ENCODE measurements at regions not wholly inside any gene's neighbourhood (a gene's known extent, or its start where the extent isn't known, plus 50 kb on each side); places are given as distances from the start of the nearest gene placed in this dataset.

DNA sequence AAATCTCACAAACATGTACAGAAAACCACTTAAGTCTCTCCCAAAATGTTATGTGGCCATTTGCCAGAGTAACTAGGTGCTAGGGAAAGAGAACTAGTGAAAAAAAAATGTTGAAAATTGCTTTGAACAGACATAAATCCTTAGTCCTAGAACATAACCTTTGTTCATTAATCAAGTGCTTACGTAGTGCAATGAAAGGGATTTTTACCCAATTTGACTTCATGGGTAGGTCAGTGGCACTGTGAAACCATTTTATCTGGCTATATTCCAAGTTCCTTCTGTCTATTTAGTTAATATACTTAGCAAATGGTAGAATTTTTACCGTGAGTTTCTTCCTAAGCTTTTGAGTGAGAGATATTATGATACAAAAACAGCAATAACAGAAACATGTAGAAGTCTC, 209.4 kb downstream of the DIPK2A start:
- FAIRE-seq (no peak), DNase-seq (ENCODE audit: insufficient read length, low spot score) (no peak)
- TF ChIP-seq POLR2A (IDR thresholded peaks at IDR 0.05; ENCODE audit: low read depth, low read length), result no peak
- TF ChIP-seq POU2F2 (IDR thresholded peaks at IDR 0.05; ENCODE audit: low read depth, low read length), result no peak
- no peak for TF ChIP-seq POLR2AphosphoS5 (IDR thresholded peaks at IDR 0.05; ENCODE audit: low read depth, low read length)
- no peak for TF ChIP-seq PAX5 (IDR thresholded peaks at IDR 0.05; ENCODE audit: insufficient read depth, low read length, severe bottlenecking)
- no peak for TF ChIP-seq TAF1 (IDR thresholded peaks at IDR 0.05; ENCODE audit: low read depth, low read length)
- no peak for TF ChIP-seq SPI1 (IDR thresholded peaks at IDR 0.05; ENCODE audit: low read depth, low read length)

- no peak for TF ChIP-seq POLR2AphosphoS5 (IDR thresholded peaks at IDR 0.05; ENCODE audit: low read depth, low read length)
- TF ChIP-seq TAF1 (IDR thresholded peaks at IDR 0.05; ENCODE audit: low read depth, low read length), result no peak
- TF ChIP-seq PAX5 (IDR thresholded peaks at IDR 0.05; ENCODE audit: insufficient read depth, low read length, severe bottlenecking), result no peak
- no peak for TF ChIP-seq POU2F2 (IDR thresholded peaks at IDR 0.05; ENCODE audit: low read depth, low read length)
- TF ChIP-seq POLR2A (IDR thresholded peaks at IDR 0.05; ENCODE audit: low read depth, low read length), result no peak
- no peak for TF ChIP-seq SPI1 (IDR thresholded peaks at IDR 0.05; ENCODE audit: low read depth, low read length)
- FAIRE-seq, result no peak
- no peak for DNase-seq (ENCODE audit: insufficient read length, low spot score)
Measured at GRCh38 chr3:144182501-144182900, 210.9 kb downstream of the DIPK2A start.

GRCh38 chr3:144185276-144185675, 213.7 kb downstream of the DIPK2A start:
- DNase-seq (ENCODE audit: insufficient read length, low spot score) (no peak), FAIRE-seq (no peak)
- TF ChIP-seq SPI1 (IDR thresholded peaks at IDR 0.05; ENCODE audit: low read depth, low read length) (no peak), PAX5 (IDR thresholded peaks at IDR 0.05; ENCODE audit: insufficient read depth, low read length, severe bottlenecking) (no peak), POLR2A (IDR thresholded peaks at IDR 0.05; ENCODE audit: low read depth, low read length) (no peak), TAF1 (IDR thresholded peaks at IDR 0.05; ENCODE audit: low read depth, low read length) (no peak), POU2F2 (IDR thresholded peaks at IDR 0.05; ENCODE audit: low read depth, low read length) (no peak), POLR2AphosphoS5 (IDR thresholded peaks at IDR 0.05; ENCODE audit: low read depth, low read length) (no peak)

DNA sequence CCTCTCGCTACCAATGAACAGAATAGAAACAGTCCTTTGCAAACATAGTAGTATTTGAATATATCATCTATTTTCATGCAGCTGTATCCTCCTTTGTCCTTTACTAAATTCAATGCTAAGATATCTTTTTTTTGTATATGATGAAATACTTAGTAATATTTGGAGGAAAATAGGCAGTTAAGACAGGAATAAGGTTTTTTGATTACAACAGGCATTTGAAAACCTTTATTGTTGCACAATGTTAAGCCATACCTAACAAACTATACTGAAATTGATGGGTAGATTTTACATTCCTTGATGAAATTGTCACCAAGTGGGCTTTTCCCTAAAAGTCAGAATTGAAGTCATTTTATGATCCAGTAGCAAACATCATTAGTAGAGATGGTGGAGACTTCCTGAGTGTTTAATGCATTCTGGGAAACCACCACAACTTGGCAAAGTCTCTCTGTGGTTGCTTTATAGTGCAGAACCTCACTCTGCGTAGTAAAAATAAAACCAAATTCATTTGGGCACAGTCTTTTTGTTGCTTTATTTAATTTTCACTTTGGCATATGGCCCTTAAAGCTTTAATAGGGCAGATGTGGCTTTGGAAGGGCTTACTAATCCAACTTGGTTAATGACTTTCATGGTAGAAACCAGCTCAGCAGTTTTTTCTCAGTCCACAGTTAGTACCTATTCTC, 216.0 kb downstream of the DIPK2A start:
- DNase-seq (ENCODE audit: insufficient read length, low spot score), result no peak
- no peak for TF ChIP-seq POLR2A (IDR thresholded peaks at IDR 0.05; ENCODE audit: low read depth, low read length)
- TF ChIP-seq SPI1 (IDR thresholded peaks at IDR 0.05; ENCODE audit: low read depth, low read length), result no peak
- TF ChIP-seq PAX5 (IDR thresholded peaks at IDR 0.05; ENCODE audit: insufficient read depth, low read length, severe bottlenecking), result no peak
- no peak for TF ChIP-seq TAF1 (IDR thresholded peaks at IDR 0.05; ENCODE audit: low read depth, low read length)
- no peak for TF ChIP-seq POLR2AphosphoS5 (IDR thresholded peaks at IDR 0.05; ENCODE audit: low read depth, low read length)
- no peak for TF ChIP-seq POU2F2 (IDR thresholded peaks at IDR 0.05; ENCODE audit: low read depth, low read length)

GRCh38 chr3:144189044-144189443, 217.4 kb downstream of the DIPK2A start:
- TF ChIP-seq PAX5 (IDR thresholded peaks at IDR 0.05; ENCODE audit: insufficient read depth, low read length, severe bottlenecking), result no peak
- TF ChIP-seq SPI1 (IDR thresholded peaks at IDR 0.05; ENCODE audit: low read depth, low read length), result no peak
- TF ChIP-seq POLR2A (IDR thresholded peaks at IDR 0.05; ENCODE audit: low read depth, low read length), result no peak
- TF ChIP-seq POU2F2 (IDR thresholded peaks at IDR 0.05; ENCODE audit: low read depth, low read length), result no peak
- no peak for TF ChIP-seq TAF1 (IDR thresholded peaks at IDR 0.05; ENCODE audit: low read depth, low read length)
- no peak for TF ChIP-seq POLR2AphosphoS5 (IDR thresholded peaks at IDR 0.05; ENCODE audit: low read depth, low read length)
- FAIRE-seq, result no peak
- DNase-seq (ENCODE audit: insufficient read length, low spot score), result no peak

More for the DNA sequence above, 216.0 kb downstream of the DIPK2A start:
- no peak for FAIRE-seq

DNA sequence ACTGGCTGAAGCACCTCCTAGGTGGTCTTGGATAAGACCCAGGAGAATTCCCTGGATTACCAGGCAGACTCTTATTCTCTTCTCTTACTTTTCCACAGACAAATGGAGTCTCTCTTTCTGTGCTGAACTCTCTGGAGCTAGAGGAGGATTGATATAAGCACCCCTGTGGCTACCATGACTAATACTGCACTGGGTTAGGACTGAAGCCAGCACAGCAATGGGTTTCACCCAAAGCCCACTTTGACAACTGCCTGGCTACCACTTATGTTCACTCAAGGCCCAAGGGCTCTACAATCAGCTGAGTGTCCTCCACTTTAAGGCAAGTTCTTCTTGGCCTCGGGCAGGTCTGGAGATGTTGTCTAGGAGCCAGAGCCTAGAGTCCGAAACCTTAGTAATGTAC, 225.5 kb downstream of the DIPK2A start:
- no peak for FAIRE-seq
- TF ChIP-seq POU2F2 (IDR thresholded peaks at IDR 0.05; ENCODE audit: low read depth, low read length) (no peak), POLR2AphosphoS5 (IDR thresholded peaks at IDR 0.05; ENCODE audit: low read depth, low read length) (no peak), SPI1 (IDR thresholded peaks at IDR 0.05; ENCODE audit: low read depth, low read length) (no peak), TAF1 (IDR thresholded peaks at IDR 0.05; ENCODE audit: low read depth, low read length) (no peak), PAX5 (IDR thresholded peaks at IDR 0.05; ENCODE audit: insufficient read depth, low read length, severe bottlenecking) (no peak), POLR2A (IDR thresholded peaks at IDR 0.05; ENCODE audit: low read depth, low read length) (no peak)
- no peak for DNase-seq (ENCODE audit: insufficient read length, low spot score)

- FAIRE-seq, result no peak
- no peak for DNase-seq (ENCODE audit: insufficient read length, low spot score)
- TF ChIP-seq TAF1 (IDR thresholded peaks at IDR 0.05; ENCODE audit: low read depth, low read length) (no peak), POU2F2 (IDR thresholded peaks at IDR 0.05; ENCODE audit: low read depth, low read length) (no peak), SPI1 (IDR thresholded peaks at IDR 0.05; ENCODE audit: low read depth, low read length) (no peak), PAX5 (IDR thresholded peaks at IDR 0.05; ENCODE audit: insufficient read depth, low read length, severe bottlenecking) (no peak), POLR2A (IDR thresholded peaks at IDR 0.05; ENCODE audit: low read depth, low read length) (no peak), POLR2AphosphoS5 (IDR thresholded peaks at IDR 0.05; ENCODE audit: low read depth, low read length) (no peak)
Measured at GRCh38 chr3:144197582-144197981, 226.0 kb downstream of the DIPK2A start.

DNA sequence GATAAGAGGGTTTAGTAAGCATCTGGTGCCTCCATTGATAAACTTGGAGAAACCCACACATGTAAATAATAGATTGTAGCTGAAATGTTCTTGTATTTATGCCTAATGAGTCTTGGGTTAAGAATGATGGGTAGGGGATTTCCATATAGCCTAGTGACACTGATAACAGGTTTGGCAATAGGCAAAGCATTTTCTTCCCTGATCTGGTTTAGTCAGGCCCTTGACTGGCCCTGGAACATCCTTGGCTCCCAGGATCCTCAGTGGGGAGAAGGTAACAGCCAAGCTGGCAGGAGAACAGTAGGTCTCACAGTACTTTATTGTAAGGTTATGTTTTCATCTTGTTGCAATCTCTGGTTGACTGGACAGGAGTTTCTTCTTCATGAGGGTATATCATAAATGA, 228.4 kb downstream of the DIPK2A start:
- DNase-seq (ENCODE audit: insufficient read length, low spot score) (no peak), FAIRE-seq (no peak)
- TF ChIP-seq PAX5 (IDR thresholded peaks at IDR 0.05; ENCODE audit: insufficient read depth, low read length, severe bottlenecking) (no peak), POLR2A (IDR thresholded peaks at IDR 0.05; ENCODE audit: low read depth, low read length) (no peak), POLR2AphosphoS5 (IDR thresholded peaks at IDR 0.05; ENCODE audit: low read depth, low read length) (no peak), SPI1 (IDR thresholded peaks at IDR 0.05; ENCODE audit: low read depth, low read length) (no peak), POU2F2 (IDR thresholded peaks at IDR 0.05; ENCODE audit: low read depth, low read length) (no peak), TAF1 (IDR thresholded peaks at IDR 0.05; ENCODE audit: low read depth, low read length) (no peak)

DNA sequence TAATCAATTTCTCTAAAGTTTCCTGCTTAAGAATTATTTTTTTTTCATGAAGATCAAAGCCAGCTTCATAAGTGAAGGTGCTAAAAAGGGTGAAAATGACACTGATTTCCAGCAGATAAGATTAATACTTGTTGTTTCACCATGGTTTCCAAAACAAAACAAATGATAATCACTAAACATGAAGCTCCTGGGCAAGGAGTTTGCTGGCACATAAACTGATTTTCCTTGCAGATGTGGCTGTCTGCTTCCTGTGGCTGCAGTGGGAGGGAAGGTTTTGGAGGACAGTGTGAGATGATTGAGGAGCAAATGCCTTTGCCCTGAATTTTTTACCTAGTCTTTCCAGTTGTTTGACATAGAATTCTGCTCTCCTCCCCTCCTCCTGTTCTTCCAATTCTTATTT, 228.8 kb downstream of the DIPK2A start:
- TF ChIP-seq POU2F2 (IDR thresholded peaks at IDR 0.05; ENCODE audit: low read depth, low read length), result no peak
- TF ChIP-seq TAF1 (IDR thresholded peaks at IDR 0.05; ENCODE audit: low read depth, low read length), result no peak
- TF ChIP-seq POLR2A (IDR thresholded peaks at IDR 0.05; ENCODE audit: low read depth, low read length), result no peak
- no peak for TF ChIP-seq PAX5 (IDR thresholded peaks at IDR 0.05; ENCODE audit: insufficient read depth, low read length, severe bottlenecking)
- TF ChIP-seq SPI1 (IDR thresholded peaks at IDR 0.05; ENCODE audit: low read depth, low read length), result no peak
- TF ChIP-seq POLR2AphosphoS5 (IDR thresholded peaks at IDR 0.05; ENCODE audit: low read depth, low read length), result no peak
- FAIRE-seq (no peak), DNase-seq (ENCODE audit: insufficient read length, low spot score) (no peak)

All from GM12891 (cell line).